ENCODE measurements at regions not wholly inside any gene's neighbourhood (a gene's known extent, or its start where the extent isn't known, plus 50 kb on each side); places are given as distances from the start of the nearest gene placed in this dataset.

DNA sequence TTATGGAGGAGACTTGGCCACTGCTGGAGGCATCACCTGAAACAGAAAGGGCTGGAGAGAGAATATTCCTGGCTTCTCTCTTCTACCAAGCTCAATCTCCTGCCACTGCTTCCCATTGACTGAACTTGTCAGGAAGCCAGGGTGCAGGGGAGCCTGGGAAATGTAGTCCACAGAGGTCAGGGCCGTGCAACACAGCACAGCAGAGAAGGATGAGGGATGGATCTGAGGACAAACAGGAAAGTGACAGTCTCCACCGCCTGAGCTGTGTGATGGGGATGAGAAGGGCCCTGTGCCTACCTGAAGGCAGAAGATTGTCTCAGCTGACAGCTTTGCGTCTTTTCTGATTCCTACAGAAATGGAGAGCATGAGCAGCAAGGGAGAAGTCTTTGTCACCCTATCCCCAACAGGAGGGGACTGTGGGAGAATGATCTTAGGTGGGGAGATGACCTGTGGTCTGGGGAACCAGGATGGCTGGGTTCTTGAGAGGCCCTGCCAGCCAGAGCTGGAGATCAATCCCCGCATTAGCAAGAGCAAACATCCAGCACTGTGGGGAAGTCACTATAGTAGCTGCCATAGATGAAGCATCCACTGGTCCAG, 114.2 kb downstream of the SNX5 start:
- DNase-seq (peak; percentile 60 to 77 (median 74)), ATAC-seq (ENCODE audit: insufficient read depth, low FRiP score) (no peak)
- H3K4me3 ChIP-seq: no peak overlapping the region
- H3K9ac ChIP-seq (ENCODE audit: insufficient read depth in 1 of 2, low read length in 2 of 2): no peak overlapping the region
- H3K27me3 ChIP-seq (ENCODE audit: control insufficient read depth in 3 of 3, insufficient read depth in 3 of 3, low read length in 2 of 3): no peaks in the 10 kb centered on the region
- TF ChIP-seq CTCF (IDR thresholded peaks at IDR 0.05; ENCODE audit: control extremely low read depth, extremely low read depth): no peak
- H3K27ac ChIP-seq (ENCODE audit: low read depth in 1 of 2, low read length in 1 of 2): no peak overlapping the region
- H3K9me3 ChIP-seq (ENCODE audit: control insufficient read depth in 4 of 4, insufficient read depth in 3 of 4, low read length in 3 of 4): no peaks in the 10 kb centered on the region
- WGBS, 2 donors: 60 to 64% methylated on average over 4 of the region's 4 CpGs
- peaks cover 0 to 16% (median 0%) of the 10 kb centered on the region in 5 donors for H3K4me1 ChIP-seq (ENCODE audit: control insufficient read depth in 5 of 5, insufficient read depth in 5 of 5, low read length in 5 of 5)
- no peaks in the 10 kb centered on the region for H3K36me3 ChIP-seq (ENCODE audit: control insufficient read depth in 4 of 4, insufficient read depth in 4 of 4, low read length in 4 of 4)

DNA sequence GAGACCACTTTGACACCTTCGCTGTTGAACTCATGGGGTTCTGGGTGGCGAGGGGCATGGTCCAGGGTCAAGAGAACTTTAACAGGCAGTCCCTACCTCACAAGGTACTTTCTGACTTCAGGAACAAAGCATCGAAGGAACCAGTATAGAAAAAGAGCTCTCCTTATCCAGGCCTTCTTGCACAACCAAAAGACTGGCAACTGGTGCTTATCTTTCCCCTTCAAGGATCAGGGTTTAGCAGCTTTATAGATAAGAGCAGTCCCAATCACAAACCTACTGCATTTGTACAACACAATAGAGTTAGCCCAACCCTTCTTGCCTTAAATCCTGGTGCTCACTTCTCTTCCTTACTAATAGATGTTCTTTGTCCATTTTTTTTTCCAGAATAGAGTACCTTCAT, 116.3 kb downstream of the SNX5 start:
- Histone ChIP-seq H3K27ac (ENCODE audit: low read depth in 1 of 2, low read length in 1 of 2) (no peak overlapping the region), H3K4me1 (ENCODE audit: control insufficient read depth in 5 of 5, insufficient read depth in 5 of 5, low read length in 5 of 5) (peaks cover 0 to 12% (median 0%) of the 10 kb centered on the region in 5 donors), H3K4me3 (no peak overlapping the region), H3K36me3 (ENCODE audit: control insufficient read depth in 4 of 4, insufficient read depth in 4 of 4, low read length in 4 of 4) (no peaks in the 10 kb centered on the region), H3K27me3 (ENCODE audit: control insufficient read depth in 3 of 3, insufficient read depth in 3 of 3, low read length in 2 of 3) (no peaks in the 10 kb centered on the region), H3K9ac (ENCODE audit: insufficient read depth in 1 of 2, low read length in 2 of 2) (no peak overlapping the region), H3K9me3 (ENCODE audit: control insufficient read depth in 4 of 4, insufficient read depth in 3 of 4, low read length in 3 of 4) (no peaks in the 10 kb centered on the region)
- ATAC-seq (ENCODE audit: insufficient read depth, low FRiP score) (no peak), DNase-seq (peak in 1 of 3 donors; percentile 29)
- 78 to 91% methylated on average over 3 of the region's 3 CpGs for WGBS, 2 donors
- no peak for TF ChIP-seq CTCF (IDR thresholded peaks at IDR 0.05; ENCODE audit: control extremely low read depth, extremely low read depth)

- no peak for DNase-seq
- H3K9ac ChIP-seq (ENCODE audit: insufficient read depth in 1 of 2, low read length in 2 of 2): no peak overlapping the region
- H3K9me3 ChIP-seq (ENCODE audit: control insufficient read depth in 4 of 4, insufficient read depth in 3 of 4, low read length in 3 of 4): no peaks in the 10 kb centered on the region
- no peak overlapping the region for H3K4me3 ChIP-seq
- peaks cover 0 to 10% (median 6%) of the 10 kb centered on the region in 5 donors for H3K4me1 ChIP-seq (ENCODE audit: control insufficient read depth in 5 of 5, insufficient read depth in 5 of 5, low read length in 5 of 5)
- ATAC-seq (ENCODE audit: insufficient read depth, low FRiP score): no peak
- WGBS, 2 donors: 72 to 86% methylated on average over 4 of the region's 4 CpGs
- TF ChIP-seq CTCF (IDR thresholded peaks at IDR 0.05; ENCODE audit: control extremely low read depth, extremely low read depth): no peak
- H3K27ac ChIP-seq (ENCODE audit: low read depth in 1 of 2, low read length in 1 of 2): peak overlapping the region in 1 of 2 donors; percentile 71
- no peaks in the 10 kb centered on the region for H3K36me3 ChIP-seq (ENCODE audit: control insufficient read depth in 4 of 4, insufficient read depth in 4 of 4, low read length in 4 of 4)
- H3K27me3 ChIP-seq (ENCODE audit: control insufficient read depth in 3 of 3, insufficient read depth in 3 of 3, low read length in 2 of 3): no peaks in the 10 kb centered on the region
These were observed 117.9 kb downstream of the SNX5 start for GRCh38 chr20:17850684-17851026.
